Keratinocyte (primary cell): ENCODE measurements at regions not wholly inside any gene's neighbourhood (a gene's known extent, or its start where the extent isn't known, plus 50 kb on each side); places are given as distances from the start of the nearest gene placed in this dataset.

Source experiments
- DNase-seq: peaks from one replicate; pipeline ENCODE4 v3.0.0-alpha.2; 2011; ENCODE audit warnings: low read depth, missing footprints, low spot score
- FAIRE-seq: peaks from 2 replicates; lab custom pipeline; 2011; peaks lifted over from hg19 to GRCh38; lab: Jason Lieb, UNC
- H2AFZ ChIP-seq: 2 replicates; pipeline ENCODE4 v1.6.0; 2012; ENCODE audit warnings: low read length, control low read depth, inconsistent platforms; ENCODE audit not compliant: control insufficient read depth
- H3K27ac ChIP-seq: 2 replicates; pipeline ENCODE4 v1.5.1; 2011; ENCODE audit warnings: low read length; ENCODE audit not compliant: control insufficient read depth, insufficient read depth
- H3K27me3 ChIP-seq: 3 replicates; pipeline ENCODE4 v1.6.0; 2011; ENCODE audit warnings: low read length; ENCODE audit not compliant: control insufficient read depth, insufficient read depth; ENCODE audit errors: extremely low read depth
- H3K36me3 ChIP-seq, 2 experiments: 2 replicates in 1 of 2; 3 replicates in 1 of 2; pipeline ENCODE4 v1.5.1; 2011; ENCODE audit warnings: low read length in 2 of 2, mild to moderate bottlenecking in 1 of 2; ENCODE audit not compliant: control insufficient read depth in 2 of 2, insufficient read depth in 2 of 2; ENCODE audit errors: extremely low read depth in 1 of 2
- H3K4me1 ChIP-seq: 3 replicates; pipeline ENCODE4 v1.5.1; 2011; ENCODE audit warnings: low read length; ENCODE audit not compliant: control insufficient read depth, insufficient read depth; ENCODE audit errors: extremely low read depth
- H3K4me2 ChIP-seq: 3 replicates; pipeline ENCODE4 v1.6.0; 2011; ENCODE audit warnings: low read depth, low read length; ENCODE audit not compliant: control insufficient read depth, insufficient read depth; ENCODE audit errors: extremely low read depth
- H3K4me3 ChIP-seq, 3 experiments: fragments of 200-600 bp in 1 of 3; sonication (generic) in 1 of 3; 2 replicates in 2 of 3; 3 replicates in 1 of 3; pipeline ENCODE4 v1.5.1; 2011 to 2016; ENCODE audit warnings: low read length in 3 of 3, mild to moderate bottlenecking in 3 of 3, control low read depth in 2 of 3, inconsistent platforms in 1 of 3, low read depth in 1 of 3, mixed read lengths in 1 of 3, mixed run types in 1 of 3, moderate library complexity in 1 of 3; ENCODE audit not compliant: control insufficient read depth in 2 of 3, insufficient read depth in 2 of 3; ENCODE audit errors: extremely low read depth in 1 of 3
- H3K79me2 ChIP-seq: 2 replicates; pipeline ENCODE4 v1.6.0; 2012; ENCODE audit warnings: low read length; ENCODE audit not compliant: control insufficient read depth, insufficient read depth
- H3K9ac ChIP-seq: 3 replicates; pipeline ENCODE4 v1.6.0; 2011; ENCODE audit warnings: low read length; ENCODE audit not compliant: control insufficient read depth, insufficient read depth; ENCODE audit errors: extremely low read depth
- H3K9me1 ChIP-seq: 3 replicates; pipeline ENCODE4 v1.6.0; 2011; ENCODE audit warnings: low read length; ENCODE audit not compliant: control insufficient read depth, insufficient read depth; ENCODE audit errors: extremely low read depth
- H3K9me3 ChIP-seq: 2 replicates; pipeline ENCODE4 v1.5.1; 2012; ENCODE audit warnings: low read depth, low read length; ENCODE audit not compliant: control insufficient read depth
- H4K20me1 ChIP-seq: 3 replicates; pipeline ENCODE4 v1.6.0; 2011; ENCODE audit warnings: low read length; ENCODE audit not compliant: control insufficient read depth, insufficient read depth; ENCODE audit errors: extremely low read depth
- CTCF ChIP-seq, 3 experiments: IDR thresholded peaks in 1 of 3; conservative IDR thresholded peaks in 1 of 3; optimal IDR thresholded peaks in 1 of 3; 2 replicates in 2 of 3; 3 replicates in 1 of 3; pipeline versions ENCODE3 to v1.5.1; 2011; ENCODE audit warnings: low read length in 3 of 3, mild to moderate bottlenecking in 3 of 3, moderate library complexity in 2 of 3, control low read depth in 1 of 3, inconsistent platforms in 1 of 3; ENCODE audit not compliant: insufficient read depth in 2 of 3; ENCODE audit errors: extremely low read depth in 1 of 3
- EZH2 ChIP-seq: IDR thresholded peaks from one replicate; pipeline ENCODE4 v1.6.1; 2012; ENCODE audit warnings: inconsistent platforms, mild to moderate bottlenecking, low read length, moderate library complexity
- dilution Hi-C: fragments of 300-500 bp; cut with MboI; formaldehyde crosslinking; loops from one replicate; pipeline ENCODE4 v1.7.0; 2020; ENCODE audit warnings: low sequenced_read_pairs; ENCODE audit not compliant: extremely low pct_ligation_motif_present

GRCh38 chr1:36737038-36737555 is 254.4 kb upstream of the CSF3R start:
- no peak for TF ChIP-seq EZH2
- no peak for TF ChIP-seq CTCF (optimal IDR thresholded peaks at IDR 0.05 in 1 of 3, IDR thresholded peaks at IDR 0.05 in 1 of 3, conservative IDR thresholded peaks at IDR 0.05 in 1 of 3; ENCODE audit: extremely low read depth in 1 of 3, insufficient read depth in 2 of 3, low read length in 3 of 3)
- no peak for FAIRE-seq
- H3K27ac ChIP-seq: no peak overlapping the region

GRCh38 chr1:36735939-36736730 is 253.4 kb upstream of the CSF3R start:
- DNase-seq: no peak
- H3K27ac ChIP-seq: no peak overlapping the region
- no peaks in the 10 kb centered on the region for H3K79me2 ChIP-seq
- no peaks in the 10 kb centered on the region for H3K4me1 ChIP-seq
- H2AFZ ChIP-seq: no peak overlapping the region
- H3K9me1 ChIP-seq: no peaks in the 10 kb centered on the region
- H4K20me1 ChIP-seq: no peaks in the 10 kb centered on the region
- no peak overlapping the region for H3K9ac ChIP-seq
- no peak for FAIRE-seq
- H3K36me3 ChIP-seq: no peaks in the 10 kb centered on the region
- dilution Hi-C loops: no loop called here
- H3K4me3 ChIP-seq: no peak overlapping the region
- H3K9me3 ChIP-seq: no peaks in the 10 kb centered on the region
- no peak for TF ChIP-seq CTCF (optimal IDR thresholded peaks at IDR 0.05 in 1 of 3, IDR thresholded peaks at IDR 0.05 in 1 of 3, conservative IDR thresholded peaks at IDR 0.05 in 1 of 3; ENCODE audit: extremely low read depth in 1 of 3, insufficient read depth in 2 of 3, low read length in 3 of 3)
- TF ChIP-seq EZH2: no peak
- no peak overlapping the region for H3K4me2 ChIP-seq
- peaks cover 4% of the 10 kb centered on the region for H3K27me3 ChIP-seq

More at GRCh38 chr1:36737038-36737555, 254.4 kb upstream of the CSF3R start:
- no peaks in the 10 kb centered on the region for H3K9me1 ChIP-seq
- no peak overlapping the region for H2AFZ ChIP-seq
- no peak for DNase-seq
- no peak overlapping the region for H3K4me3 ChIP-seq
- peaks cover 4% of the 10 kb centered on the region for H3K27me3 ChIP-seq
- H3K4me2 ChIP-seq: no peak overlapping the region
- no peaks in the 10 kb centered on the region for H3K9me3 ChIP-seq
- no peak overlapping the region for H3K9ac ChIP-seq
- no peaks in the 10 kb centered on the region for H4K20me1 ChIP-seq
- H3K4me1 ChIP-seq: no peaks in the 10 kb centered on the region
- no peaks in the 10 kb centered on the region for H3K36me3 ChIP-seq
- dilution Hi-C loops: no loop called here
- H3K79me2 ChIP-seq: no peaks in the 10 kb centered on the region
